Small intestine (tissue), 7 donors: ENCODE measurements at regions not wholly inside any gene's neighbourhood (a gene's known extent, or its start where the extent isn't known, plus 50 kb on each side); places are given as distances from the start of the nearest gene placed in this dataset.
"Not testable (repeated sequence)": the region's sequence is repeated elsewhere in the genome, so short reads cannot be mapped to it uniquely, and the experiment has no call there.

Experiments used
- DNase-seq, 2 donors: peaks; one replicate each; pipeline versions ENCODE4 v3.0.0 to v3.0.0-alpha.2; 2013
- FAIRE-seq: peaks from 2 replicates; lab custom pipeline; 2012; peaks lifted over from hg19 to GRCh38; lab: Jason Lieb, UNC
- H3K27ac ChIP-seq, 3 donors: one replicate each; pipeline ENCODE4 v1.5.1; 2013; ENCODE audit warnings: low read length in 2 of 3, mild to moderate bottlenecking in 2 of 3, control low read depth in 1 of 3, inconsistent platforms in 1 of 3, low read depth in 1 of 3, moderate library complexity in 1 of 3
- H3K27me3 ChIP-seq, 3 donors: one replicate each; pipeline ENCODE4 v1.6.1; 2013; ENCODE audit warnings: low read length in 3 of 3, inconsistent platforms in 1 of 3; ENCODE audit not compliant: control insufficient read depth in 3 of 3, insufficient read depth in 3 of 3
- H3K36me3 ChIP-seq, 3 donors: one replicate each; pipeline ENCODE4 v1.6.1; 2013; ENCODE audit warnings: low read length in 3 of 3, inconsistent platforms in 1 of 3, low read depth in 1 of 3, mild to moderate bottlenecking in 1 of 3, moderate library complexity in 1 of 3; ENCODE audit not compliant: control insufficient read depth in 3 of 3, insufficient read depth in 2 of 3
- H3K4me1 ChIP-seq, 3 donors: one replicate each; pipeline ENCODE4 v1.6.1; 2013; ENCODE audit warnings: low read length in 2 of 3, inconsistent platforms in 1 of 3, low read depth in 1 of 3, mild to moderate bottlenecking in 1 of 3, moderate library complexity in 1 of 3; ENCODE audit not compliant: control insufficient read depth in 3 of 3, insufficient read depth in 2 of 3
- H3K4me3 ChIP-seq, 3 donors: one replicate each; pipeline ENCODE4 v1.5.1; 2013; ENCODE audit warnings: low read length in 3 of 3, control low read depth in 1 of 3, inconsistent platforms in 1 of 3, low read depth in 1 of 3, mild to moderate bottlenecking in 1 of 3, moderate library complexity in 1 of 3
- H3K9me3 ChIP-seq, 2 donors: one replicate each; pipeline ENCODE4 v1.6.1; 2013; ENCODE audit warnings: low read depth in 1 of 2, low read length in 1 of 2; ENCODE audit not compliant: control insufficient read depth in 2 of 2, insufficient read depth in 1 of 2
- WGBS, 3 donors: extraction: QIAGEN DNeasy Blood & Tissue Kit; methylation state at CpG; one replicate each; pipeline ENCODE4 v1.1.7; 2013; 5-methylcytosine and 5-hydroxymethylcytosine counted together
- donor health status: healthy with polysubstance abuse.
- donor health status: control.
- donor health status: control.
- donor health status: Bipolar disorder and iron deficiency.
- donor health status: healthy.

- Histone ChIP-seq H3K36me3 (no peaks in the 10 kb centered on the region), H3K4me3 (no peak overlapping the region), H3K9me3 (peaks cover 1 to 9% of the 10 kb centered on the region in 2 donors), H3K4me1 (no peaks in the 10 kb centered on the region), H3K27ac (no peak overlapping the region), H3K27me3 (no peaks in the 10 kb centered on the region)
- no peak for DNase-seq
- WGBS, 3 donors = 9 to 22% (median 17%) methylated on average over 1 of the region's 1 CpG
- no peak for FAIRE-seq
Measured at GRCh38 chr14:106414464-106414863, 888.1 kb downstream of the TMEM121 start.

DNA sequence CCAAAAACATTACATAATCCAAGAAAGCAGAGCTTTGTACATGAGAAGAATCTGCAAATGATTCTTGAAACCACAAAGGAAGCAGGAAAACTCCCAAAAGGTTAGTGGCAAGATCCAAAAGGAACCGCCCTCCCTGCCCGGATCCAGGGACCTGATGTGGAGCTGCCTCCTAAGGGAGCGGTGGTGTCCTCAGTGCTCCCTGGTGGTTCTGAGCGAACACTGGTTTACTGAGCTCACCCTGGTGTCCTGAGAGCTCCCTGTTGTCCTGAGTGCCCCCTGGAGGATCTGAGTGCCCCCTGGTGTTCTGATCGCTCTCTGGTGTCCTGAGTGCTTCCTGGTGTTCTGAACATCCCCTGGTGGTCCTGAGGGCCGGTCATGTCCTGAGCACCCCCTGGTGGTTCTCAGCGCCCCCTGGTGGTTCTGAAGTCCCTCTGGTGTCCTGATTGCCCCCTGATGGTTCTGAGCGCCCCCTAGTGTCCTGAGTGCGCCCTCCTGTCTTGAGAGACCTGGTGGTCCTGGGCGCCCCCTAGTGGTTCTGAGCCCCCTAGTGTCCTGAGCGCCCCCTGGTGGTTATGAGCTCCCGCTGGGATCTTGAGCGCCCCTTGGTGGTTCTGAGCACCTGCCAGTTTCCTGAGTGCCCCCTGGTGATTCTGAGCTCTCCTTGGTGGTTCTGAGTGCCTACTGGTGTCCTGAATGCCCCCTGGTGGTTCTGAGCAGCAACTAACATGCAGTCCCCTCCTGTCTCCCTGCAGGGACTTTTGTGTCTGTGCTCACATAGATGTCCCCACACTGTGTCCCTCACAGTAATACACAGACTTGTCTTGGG lies 891.1 kb downstream of the TMEM121 start:
- Histone ChIP-seq H3K4me1 (no peaks in the 10 kb centered on the region), H3K27me3 (no peaks in the 10 kb centered on the region), H3K36me3 (no peaks in the 10 kb centered on the region), H3K27ac (no peak overlapping the region), H3K4me3 (no peak overlapping the region), H3K9me3 (peaks cover 1 to 19% of the 10 kb centered on the region in 2 donors)
- FAIRE-seq (no peak), DNase-seq (peak in 1 of 2 donors; percentile 43)
- 65 to 73% (median 68%) methylated on average over 11 to 13 of the region's 13 CpGs for WGBS, 3 donors

GRCh38 chr14:106419376-106419965 lies 893.1 kb downstream of the TMEM121 start:
- FAIRE-seq = no peak
- no peaks in the 10 kb centered on the region for H3K27me3 ChIP-seq
- H3K4me1 ChIP-seq = no peaks in the 10 kb centered on the region
- peaks cover 1 to 19% of the 10 kb centered on the region in 2 donors for H3K9me3 ChIP-seq
- no peak for DNase-seq
- 48 to 59% (median 52%) methylated on average over 5 of the region's 5 CpGs for WGBS, 3 donors
- no peak overlapping the region for H3K4me3 ChIP-seq
- H3K27ac ChIP-seq = no peak overlapping the region
- no peaks in the 10 kb centered on the region for H3K36me3 ChIP-seq

- not testable (repeated sequence) for H3K27ac ChIP-seq, FAIRE-seq, H3K27me3 ChIP-seq, H3K36me3 ChIP-seq, H3K4me3 ChIP-seq, H3K4me1 ChIP-seq
- 42 to 49% (median 43%) methylated on average over 19 to 20 of the region's 20 CpGs for WGBS, 3 donors
- DNase-seq = peak in 1 of 2 donors; percentile 22
- H3K9me3 ChIP-seq = peaks cover 1 to 19% of the 10 kb centered on the region in 2 donors
Measured at GRCh38 chr14:106421431-106422033, 895.1 kb downstream of the TMEM121 start.

- Histone ChIP-seq H3K9me3 (peaks cover 1 to 17% of the 10 kb centered on the region in 2 donors), H3K36me3 (no peaks in the 10 kb centered on the region), H3K4me1 (no peaks in the 10 kb centered on the region), H3K4me3 (no peak overlapping the region), H3K27ac (no peak overlapping the region), H3K27me3 (no peaks in the 10 kb centered on the region)
- 47 to 67% (median 58%) methylated on average over 5 of the region's 5 CpGs for WGBS, 3 donors
- FAIRE-seq = no peak
- no peak for DNase-seq
Measured at GRCh38 chr14:106422066-106422465, 895.7 kb downstream of the TMEM121 start.

- not testable (repeated sequence) for H3K27ac ChIP-seq, DNase-seq, H3K4me1 ChIP-seq, H3K27me3 ChIP-seq, H3K36me3 ChIP-seq, H3K4me3 ChIP-seq, H3K9me3 ChIP-seq, FAIRE-seq
- 64 to 81% (median 68%) methylated on average over 7 of the region's 7 CpGs for WGBS, 3 donors
Measured at GRCh38 chr14:106425150-106425549, 898.8 kb downstream of the TMEM121 start.

DNA sequence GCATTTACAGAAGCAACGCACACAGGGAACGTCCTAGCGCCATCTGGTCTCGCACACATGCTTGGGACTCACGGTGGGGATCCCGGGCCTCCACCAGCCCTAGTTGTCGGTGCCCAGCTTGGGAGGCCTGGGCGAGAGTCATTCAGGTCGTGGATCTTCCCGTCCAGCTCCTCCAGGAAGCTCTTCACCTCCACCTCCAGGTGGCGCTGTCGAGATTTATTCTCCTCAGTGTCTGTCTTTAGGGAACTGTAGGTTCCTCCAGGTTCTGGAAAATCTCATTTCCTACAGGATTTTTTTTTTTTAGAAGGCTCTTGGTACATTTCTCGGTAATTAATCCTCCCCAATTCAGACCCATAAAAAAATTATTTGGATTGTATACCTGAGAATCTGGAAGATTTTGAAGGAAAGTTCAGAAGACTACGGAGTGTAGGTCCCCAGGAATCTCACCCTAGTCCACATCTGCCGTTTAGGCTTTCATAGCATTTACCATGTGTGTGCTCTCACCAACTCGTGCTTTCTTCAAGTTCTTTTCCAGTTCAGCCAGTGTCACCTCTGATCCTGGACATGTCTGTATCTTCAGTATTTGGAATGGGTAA lies 910.0 kb downstream of the TMEM121 start:
- Histone ChIP-seq H3K27ac (no peak overlapping the region), H3K27me3 (peaks cover 0 to 5% (median 0%) of the 10 kb centered on the region in 3 donors), H3K4me3 (no peak overlapping the region), H3K9me3 (peaks cover 0 to 21% of the 10 kb centered on the region in 2 donors), H3K36me3 (no peaks in the 10 kb centered on the region), H3K4me1 (no peaks in the 10 kb centered on the region)
- FAIRE-seq (no peak), DNase-seq (peak in 1 of 2 donors; percentile 61)
- 43 to 52% (median 47%) methylated on average over 16 of the region's 16 CpGs for WGBS, 3 donors

DNA sequence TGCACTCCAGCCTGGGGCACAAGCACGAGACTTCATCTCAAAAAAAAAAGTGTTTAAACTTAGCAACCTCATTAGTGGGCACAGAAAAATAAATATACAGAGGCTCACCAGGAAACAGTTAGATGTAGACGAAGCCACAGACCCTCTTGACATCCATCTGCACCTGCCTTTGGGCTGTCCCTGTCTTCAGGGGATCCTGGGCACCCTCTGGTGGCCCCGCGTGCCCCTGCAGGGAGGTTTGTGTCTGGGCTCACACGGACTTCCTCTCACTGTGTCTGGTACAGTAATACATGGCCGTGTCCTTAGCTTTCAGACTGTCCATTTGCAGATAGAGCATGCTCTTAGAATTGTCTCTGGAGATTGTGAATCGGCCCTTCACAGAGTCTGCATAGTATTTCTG lies 916.5 kb downstream of the TMEM121 start:
- FAIRE-seq = no peak
- DNase-seq = no peak
- Histone ChIP-seq H3K4me1 (no peaks in the 10 kb centered on the region), H3K36me3 (no peaks in the 10 kb centered on the region), H3K9me3 (peaks cover 0 to 29% of the 10 kb centered on the region in 2 donors), H3K27me3 (peaks cover 0 to 8% (median 0%) of the 10 kb centered on the region in 3 donors), H3K27ac (no peak overlapping the region), H3K4me3 (no peak overlapping the region)
- 26 to 47% (median 38%) methylated on average over 7 of the region's 7 CpGs for WGBS, 3 donors
